GM12872 (cell line): ENCODE measurements at regions not wholly inside any gene's neighbourhood (a gene's known extent, or its start where the extent isn't known, plus 50 kb on each side); places are given as distances from the start of the nearest gene placed in this dataset.

ENCODE experiments used
- TF ChIP-seq, protein P1 (sequence below): IDR thresholded peaks from 3 replicates; pipeline ENCODE4 v1.5.1; 2011; ENCODE audit warnings: low read depth, mild to moderate bottlenecking, low read length, moderate library complexity; ENCODE audit not compliant: insufficient read depth

DNA sequence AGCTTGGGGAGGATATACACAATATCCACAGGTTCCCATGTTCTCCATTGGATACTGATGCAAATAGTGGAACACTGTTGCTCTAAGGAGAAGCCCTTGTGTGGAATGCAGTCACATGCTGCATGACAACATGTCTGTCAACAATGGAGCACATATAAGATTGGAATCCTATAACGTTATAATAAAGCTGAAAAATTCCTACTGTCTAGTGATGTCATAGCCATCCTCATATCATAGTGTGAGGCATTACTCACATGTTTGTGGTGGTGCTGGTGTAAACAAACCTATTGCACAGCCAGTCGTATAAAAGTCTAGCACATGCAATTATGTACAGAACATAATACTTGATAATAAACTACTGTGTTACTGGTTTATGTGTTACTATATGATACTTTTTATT, 394.7 kb downstream of the FBXO15 start:
- TF ChIP-seq, protein P1, sequence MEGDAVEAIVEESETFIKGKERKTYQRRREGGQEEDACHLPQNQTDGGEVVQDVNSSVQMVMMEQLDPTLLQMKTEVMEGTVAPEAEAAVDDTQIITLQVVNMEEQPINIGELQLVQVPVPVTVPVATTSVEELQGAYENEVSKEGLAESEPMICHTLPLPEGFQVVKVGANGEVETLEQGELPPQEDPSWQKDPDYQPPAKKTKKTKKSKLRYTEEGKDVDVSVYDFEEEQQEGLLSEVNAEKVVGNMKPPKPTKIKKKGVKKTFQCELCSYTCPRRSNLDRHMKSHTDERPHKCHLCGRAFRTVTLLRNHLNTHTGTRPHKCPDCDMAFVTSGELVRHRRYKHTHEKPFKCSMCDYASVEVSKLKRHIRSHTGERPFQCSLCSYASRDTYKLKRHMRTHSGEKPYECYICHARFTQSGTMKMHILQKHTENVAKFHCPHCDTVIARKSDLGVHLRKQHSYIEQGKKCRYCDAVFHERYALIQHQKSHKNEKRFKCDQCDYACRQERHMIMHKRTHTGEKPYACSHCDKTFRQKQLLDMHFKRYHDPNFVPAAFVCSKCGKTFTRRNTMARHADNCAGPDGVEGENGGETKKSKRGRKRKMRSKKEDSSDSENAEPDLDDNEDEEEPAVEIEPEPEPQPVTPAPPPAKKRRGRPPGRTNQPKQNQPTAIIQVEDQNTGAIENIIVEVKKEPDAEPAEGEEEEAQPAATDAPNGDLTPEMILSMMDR, result no peak

DNA sequence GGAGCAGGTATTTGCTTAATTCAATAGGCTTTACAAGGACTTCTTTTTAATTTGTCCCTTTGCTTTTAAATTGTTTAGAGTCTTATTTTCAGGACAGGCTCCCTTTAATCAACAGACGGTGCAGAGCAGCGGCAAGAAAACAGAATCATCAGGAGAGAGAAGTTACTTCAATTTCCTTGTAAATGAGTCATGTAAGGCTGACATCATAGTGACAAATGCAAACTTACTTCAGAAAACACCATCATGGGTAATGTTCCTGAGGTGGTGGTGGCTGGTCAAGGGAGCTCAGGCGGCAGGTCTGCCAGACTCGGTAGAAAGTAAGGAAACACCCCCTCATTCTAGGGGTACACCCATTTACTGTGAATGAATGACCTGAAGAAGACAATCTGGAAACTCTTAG, 395.1 kb downstream of the FBXO15 start:
- TF ChIP-seq, protein P1, result no peak

DNA sequence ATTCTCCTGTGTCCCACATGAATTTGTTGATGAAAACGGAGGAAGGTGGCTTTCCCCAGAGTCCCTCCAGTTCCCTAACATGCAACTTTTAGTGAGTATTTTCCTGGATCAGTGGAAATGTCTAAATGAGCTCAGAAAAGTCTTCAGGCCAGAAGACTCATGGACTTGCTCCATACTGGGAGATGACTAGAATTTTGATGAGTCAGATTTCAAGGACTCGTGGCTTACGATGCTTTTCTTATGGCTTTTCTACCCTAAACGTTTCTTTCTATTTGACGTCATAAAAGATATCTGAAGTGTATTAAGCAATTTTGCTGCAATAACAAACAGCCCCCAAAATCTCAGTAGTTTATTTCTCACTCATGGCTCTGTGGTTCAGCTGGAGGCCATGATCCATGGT, 397.6 kb downstream of the FBXO15 start:
- TF ChIP-seq, protein P1, result no peak

DNA sequence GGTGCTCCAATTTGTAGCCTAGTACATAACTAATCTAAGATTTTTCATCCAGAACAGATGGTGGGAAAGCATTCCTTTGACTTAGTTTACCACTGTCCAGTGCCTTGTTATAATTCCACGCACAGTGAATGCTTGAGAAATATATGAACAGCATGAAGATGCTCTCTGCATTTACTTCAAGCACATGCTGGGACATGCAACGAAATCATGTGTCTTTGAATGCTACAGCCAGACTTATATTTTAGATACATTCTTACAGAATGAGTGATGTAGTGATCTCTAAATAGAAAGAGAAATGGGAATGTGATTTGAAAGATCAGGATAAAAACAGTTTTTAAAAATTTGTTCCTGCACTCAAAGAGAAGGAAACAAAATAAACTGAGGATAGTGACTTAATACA, 398.3 kb downstream of the FBXO15 start:
- TF ChIP-seq, protein P1, result no peak

DNA sequence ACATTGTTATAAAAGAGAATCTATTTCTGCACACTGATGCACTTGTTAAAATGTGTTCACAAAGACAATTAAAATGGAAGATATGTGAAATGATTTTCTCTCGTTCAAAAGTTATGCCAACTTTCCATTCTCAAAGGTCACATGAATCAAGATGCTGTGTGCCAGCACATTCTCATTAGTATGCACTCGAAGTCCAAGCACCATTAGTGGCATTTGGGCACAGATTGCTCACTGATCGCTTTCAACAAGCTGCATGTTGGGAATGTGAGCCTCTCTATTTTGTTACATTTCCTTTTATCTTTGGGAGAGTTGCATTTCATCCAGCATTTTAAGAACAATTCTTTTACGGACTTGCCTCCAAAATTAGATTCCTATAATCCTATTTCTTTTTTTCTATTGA, 398.9 kb downstream of the FBXO15 start:
- TF ChIP-seq, protein P1, result no peak

DNA sequence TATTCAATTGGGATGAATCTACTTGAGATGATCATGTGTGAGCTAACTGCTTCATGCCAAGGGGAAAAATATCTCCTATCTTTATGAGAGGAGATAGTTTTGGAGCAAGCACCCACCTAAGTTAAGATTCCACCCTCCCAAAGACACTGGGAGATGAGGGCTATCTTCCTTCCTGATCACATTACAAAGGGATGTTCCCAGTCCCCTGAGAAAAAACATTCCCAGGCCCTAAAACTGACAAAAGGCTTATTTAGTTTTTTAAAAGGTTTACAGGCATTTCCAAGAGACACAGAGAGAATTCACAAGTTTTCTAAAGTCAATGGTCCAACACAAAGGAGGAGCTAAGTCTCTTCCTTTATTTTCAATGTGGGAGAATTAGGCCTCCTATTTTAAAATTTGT, 401.5 kb downstream of the FBXO15 start:
- TF ChIP-seq, protein P1, result no peak

DNA sequence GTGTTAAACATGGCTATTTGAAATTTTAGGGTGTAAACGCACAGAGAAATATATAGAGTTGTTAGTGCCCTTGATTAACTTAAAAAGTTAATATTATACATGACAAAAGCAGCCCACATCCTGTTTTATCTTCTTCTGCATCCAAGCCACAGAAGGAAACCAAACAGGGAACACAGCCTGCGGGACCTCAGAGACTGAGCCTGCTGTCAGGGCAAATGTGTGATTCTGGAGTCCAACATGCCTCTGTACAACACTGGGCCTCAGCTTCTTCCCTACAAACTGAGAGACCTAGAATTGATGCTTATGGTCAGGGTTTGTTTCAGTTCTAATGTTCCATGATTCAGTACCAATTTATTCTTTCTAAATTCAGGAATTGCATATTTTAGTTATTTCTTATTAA, 404.7 kb downstream of the FBXO15 start:
- TF ChIP-seq, protein P1, result no peak

DNA sequence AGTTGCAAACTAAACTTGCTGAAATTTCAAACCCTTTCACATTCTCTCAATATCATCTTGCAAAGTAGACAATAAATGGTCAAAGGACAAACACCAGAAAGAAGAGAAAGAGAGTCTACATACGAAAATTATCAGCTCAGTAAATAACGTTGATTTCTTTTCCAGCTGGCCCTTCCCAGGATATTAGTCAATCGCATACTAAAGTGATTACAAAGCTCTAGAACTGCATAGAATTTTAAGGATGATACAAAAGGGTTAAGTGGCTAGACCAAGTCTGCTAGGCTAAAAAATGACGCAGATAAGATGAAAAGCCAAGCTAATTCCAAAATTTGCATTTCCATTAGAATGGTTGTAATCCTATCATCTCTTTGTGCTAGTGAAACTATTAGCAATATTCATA, 405.7 kb downstream of the FBXO15 start:
- TF ChIP-seq, protein P1, result no peak
